ENCODE measurements at regions not wholly inside any gene's neighbourhood (a gene's known extent, or its start where the extent isn't known, plus 50 kb on each side); places are given as distances from the start of the nearest gene placed in this dataset.
"Not testable (repeated sequence)": the region's sequence is repeated elsewhere in the genome, so short reads cannot be mapped to it uniquely, and the experiment has no call there.

GRCh38 chr4:138439143-138439581 lies 197.0 kb upstream of the SLC7A11 start:
- CTCF ChIA-PET, result no interaction called here

GRCh38 chr4:138438608-138439007 lies 196.5 kb upstream of the SLC7A11 start:
- Mint-ChIP-seq H3K27me3 (no peaks in the 10 kb centered on the region), H3K4me3 (no peak overlapping the region), H3K4me1 (ENCODE audit: low read depth) (no peaks in the 10 kb centered on the region), H3K27ac (no peak overlapping the region), H3K36me3 (ENCODE audit: low read depth) (no peaks in the 10 kb centered on the region), H3K9me3 (peaks cover 5% of the 10 kb centered on the region)
- no peaks in the 10 kb centered on the region for H3K27me3 ChIP-seq (ENCODE audit: control insufficient read depth in 1 of 2, insufficient read depth in 2 of 2, low read length in 2 of 2)
- ChIA-PET CTCF (no interaction called here), POLR2A (no interaction called here)
- intact Hi-C loops (cut with DNase I, micrococcal nuclease), result no loop called here
- no peak overlapping the region for H3K27ac ChIP-seq (ENCODE audit: low read depth in 1 of 2, low read length in 2 of 2)
- TF ChIP-seq CTCF (IDR thresholded peaks at IDR 0.05), result no peak
- no peak for ATAC-seq (ENCODE audit: poor library complexity)
- no peak overlapping the region for H3K4me3 ChIP-seq (ENCODE audit: low read length)
- H3K4me1 ChIP-seq (ENCODE audit: insufficient read depth, low read length), result no peaks in the 10 kb centered on the region
- no peaks in the 10 kb centered on the region for H3K36me3 ChIP-seq (ENCODE audit: insufficient read depth, low read length)
- no peaks in the 10 kb centered on the region for H3K9me3 ChIP-seq (ENCODE audit: control insufficient read depth in 1 of 2, insufficient read depth in 1 of 2, low read length in 2 of 2)
- DNase-seq, result no peak

More at GRCh38 chr4:138439143-138439581, 197.0 kb upstream of the SLC7A11 start:
- H3K4me1 Mint-ChIP-seq (ENCODE audit: low read depth), result no peaks in the 10 kb centered on the region
- Histone ChIP-seq H3K4me3 (ENCODE audit: low read length) (no peak overlapping the region), H3K27me3 (ENCODE audit: control insufficient read depth in 1 of 2, insufficient read depth in 2 of 2, low read length in 2 of 2) (no peaks in the 10 kb centered on the region), H3K27ac (ENCODE audit: low read depth in 1 of 2, low read length in 2 of 2) (no peak overlapping the region), H3K4me1 (ENCODE audit: insufficient read depth, low read length) (no peaks in the 10 kb centered on the region), H3K36me3 (ENCODE audit: insufficient read depth, low read length) (no peaks in the 10 kb centered on the region), H3K9me3 (ENCODE audit: control insufficient read depth in 1 of 2, insufficient read depth in 1 of 2, low read length in 2 of 2) (no peaks in the 10 kb centered on the region)
- no peak overlapping the region for H3K27ac Mint-ChIP-seq
- H3K9me3 Mint-ChIP-seq, result peaks cover 8% of the 10 kb centered on the region
- DNase-seq (no peak), ATAC-seq (ENCODE audit: poor library complexity) (no peak)
- H3K27me3 Mint-ChIP-seq, result no peaks in the 10 kb centered on the region
- intact Hi-C loops (cut with DNase I, micrococcal nuclease), result no loop called here
- no peaks in the 10 kb centered on the region for H3K36me3 Mint-ChIP-seq (ENCODE audit: low read depth)
- no peak for TF ChIP-seq CTCF (IDR thresholded peaks at IDR 0.05)
- no peak overlapping the region for H3K4me3 Mint-ChIP-seq
- POLR2A ChIA-PET, result no interaction called here

- ATAC-seq (ENCODE audit: poor library complexity), result no peak
- Mint-ChIP-seq H3K27me3 (no peaks in the 10 kb centered on the region), H3K9me3 (peaks cover 4% of the 10 kb centered on the region), H3K4me1 (ENCODE audit: low read depth) (no peaks in the 10 kb centered on the region), H3K36me3 (ENCODE audit: low read depth) (no peaks in the 10 kb centered on the region), H3K4me3 (no peak overlapping the region), H3K27ac (no peak overlapping the region)
- ChIA-PET POLR2A (no interaction called here), CTCF (no interaction called here)
- no peaks in the 10 kb centered on the region for H3K27me3 ChIP-seq (ENCODE audit: control insufficient read depth in 1 of 2, insufficient read depth in 2 of 2, low read length in 2 of 2)
- no peak overlapping the region for H3K4me3 ChIP-seq (ENCODE audit: low read length)
- no peaks in the 10 kb centered on the region for H3K4me1 ChIP-seq (ENCODE audit: insufficient read depth, low read length)
- DNase-seq, result no peak
- intact Hi-C loops (cut with DNase I, micrococcal nuclease), result no loop called here
- no peak for TF ChIP-seq CTCF (IDR thresholded peaks at IDR 0.05)
- H3K27ac ChIP-seq (ENCODE audit: low read depth in 1 of 2, low read length in 2 of 2), result no peak overlapping the region
- H3K36me3 ChIP-seq (ENCODE audit: insufficient read depth, low read length), result no peaks in the 10 kb centered on the region
- H3K9me3 ChIP-seq (ENCODE audit: control insufficient read depth in 1 of 2, insufficient read depth in 1 of 2, low read length in 2 of 2), result no peaks in the 10 kb centered on the region
Observed at GRCh38 chr4:138437263-138437851, 195.2 kb upstream of the SLC7A11 start.

GRCh38 chr4:138435733-138436132 lies 193.6 kb upstream of the SLC7A11 start:
- CTCF ChIA-PET; H3K4me1 Mint-ChIP-seq (ENCODE audit: low read depth); H3K4me3 ChIP-seq (ENCODE audit: low read length); H3K36me3 ChIP-seq (ENCODE audit: insufficient read depth, low read length); DNase-seq; H3K4me1 ChIP-seq (ENCODE audit: insufficient read depth, low read length); H3K27ac ChIP-seq (ENCODE audit: low read depth in 1 of 2, low read length in 2 of 2); POLR2A ChIA-PET; H3K9me3 ChIP-seq (ENCODE audit: control insufficient read depth in 1 of 2, insufficient read depth in 1 of 2, low read length in 2 of 2); H3K36me3 Mint-ChIP-seq (ENCODE audit: low read depth); H3K27me3 Mint-ChIP-seq; H3K4me3 Mint-ChIP-seq; H3K9me3 Mint-ChIP-seq; ATAC-seq (ENCODE audit: poor library complexity); intact Hi-C loops (cut with DNase I, micrococcal nuclease); H3K27me3 ChIP-seq (ENCODE audit: control insufficient read depth in 1 of 2, insufficient read depth in 2 of 2, low read length in 2 of 2); H3K27ac Mint-ChIP-seq: not testable (repeated sequence)

GRCh38 chr4:138435046-138435445 lies 192.9 kb upstream of the SLC7A11 start:
- H3K27me3 ChIP-seq (ENCODE audit: control insufficient read depth in 1 of 2, insufficient read depth in 2 of 2, low read length in 2 of 2); H3K9me3 ChIP-seq (ENCODE audit: control insufficient read depth in 1 of 2, insufficient read depth in 1 of 2, low read length in 2 of 2); H3K4me1 ChIP-seq (ENCODE audit: insufficient read depth, low read length); H3K4me1 Mint-ChIP-seq (ENCODE audit: low read depth); ATAC-seq (ENCODE audit: poor library complexity); H3K9me3 Mint-ChIP-seq; H3K36me3 ChIP-seq (ENCODE audit: insufficient read depth, low read length); H3K27ac ChIP-seq (ENCODE audit: low read depth in 1 of 2, low read length in 2 of 2); DNase-seq; H3K27ac Mint-ChIP-seq; POLR2A ChIA-PET; H3K4me3 ChIP-seq (ENCODE audit: low read length); H3K36me3 Mint-ChIP-seq (ENCODE audit: low read depth); H3K4me3 Mint-ChIP-seq; H3K27me3 Mint-ChIP-seq; intact Hi-C loops (cut with DNase I, micrococcal nuclease); CTCF ChIA-PET: not testable (repeated sequence)

Data from CD4-positive, alpha-beta T cell (primary cell).